GM21423 (cell line): ENCODE measurements at regions not wholly inside any gene's neighbourhood (a gene's known extent, or its start where the extent isn't known, plus 50 kb on each side); places are given as distances from the start of the nearest gene placed in this dataset.

Experiments used
- ATAC-seq: cut with Tn5 transposase; IDR thresholded peaks from one replicate; pipeline ENCODE4 v1.9.1; 2021; ENCODE audit warnings: mild to moderate bottlenecking, moderate library complexity; ENCODE audit not compliant: unreplicated experiment

DNA sequence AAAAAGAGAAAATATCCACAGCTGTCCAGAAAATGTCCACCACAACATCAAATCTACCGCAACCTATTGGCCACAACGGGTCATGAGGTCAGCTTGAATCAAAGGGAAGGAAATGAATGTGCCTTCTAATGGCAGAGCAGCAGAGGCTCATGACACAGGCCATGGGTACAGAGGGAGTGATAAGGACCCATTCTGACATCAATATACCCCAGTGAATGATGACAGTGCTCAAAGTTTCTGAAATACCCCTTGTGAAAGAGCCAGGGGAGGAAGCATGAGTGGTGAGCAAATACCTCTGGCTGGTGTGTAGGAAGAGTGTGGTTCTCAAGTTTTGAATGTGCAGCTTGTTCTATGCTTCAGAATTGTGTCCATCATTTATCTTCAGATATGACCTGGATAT, 348.2 kb downstream of the IRX1 start:
- no peak for ATAC-seq

DNA sequence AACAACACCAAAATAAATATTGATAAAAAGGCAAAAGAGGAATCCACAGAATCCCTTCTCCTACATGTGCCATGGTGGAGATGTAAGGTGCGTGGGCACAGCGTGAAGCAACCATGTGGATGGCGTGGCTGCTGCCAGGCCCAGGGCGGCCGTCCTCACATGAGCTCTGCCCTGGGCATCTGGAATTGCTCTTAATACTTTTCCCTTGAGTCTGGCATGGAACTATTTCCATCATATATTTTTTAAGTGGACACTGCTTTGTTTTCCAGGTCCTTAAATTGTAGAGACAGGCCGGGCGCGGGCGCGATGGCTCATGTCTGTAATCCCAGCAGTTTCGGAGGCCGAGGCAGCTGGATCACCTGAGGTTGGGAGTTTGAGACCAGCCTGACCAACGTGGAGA, 349.3 kb downstream of the IRX1 start:
- ATAC-seq, result no peak

DNA sequence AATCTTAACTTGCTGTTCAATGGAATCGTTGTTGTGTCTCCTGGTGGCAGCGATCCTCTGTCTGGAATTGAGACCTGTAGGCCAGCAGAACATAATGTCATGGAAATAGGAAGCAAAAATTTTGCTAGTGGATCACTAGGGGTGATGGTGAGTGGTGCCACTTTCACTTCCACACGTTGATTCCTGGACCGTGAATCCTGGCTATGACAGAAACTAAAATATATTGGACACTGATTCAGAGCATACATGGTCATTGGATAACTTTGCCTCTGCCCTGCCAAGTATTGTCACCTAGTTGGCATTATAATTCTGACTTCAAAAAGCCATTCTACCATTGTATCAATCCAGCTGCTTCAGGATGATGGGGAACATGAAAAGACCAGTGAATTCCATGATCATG, 353.2 kb downstream of the IRX1 start:
- no peak for ATAC-seq

DNA sequence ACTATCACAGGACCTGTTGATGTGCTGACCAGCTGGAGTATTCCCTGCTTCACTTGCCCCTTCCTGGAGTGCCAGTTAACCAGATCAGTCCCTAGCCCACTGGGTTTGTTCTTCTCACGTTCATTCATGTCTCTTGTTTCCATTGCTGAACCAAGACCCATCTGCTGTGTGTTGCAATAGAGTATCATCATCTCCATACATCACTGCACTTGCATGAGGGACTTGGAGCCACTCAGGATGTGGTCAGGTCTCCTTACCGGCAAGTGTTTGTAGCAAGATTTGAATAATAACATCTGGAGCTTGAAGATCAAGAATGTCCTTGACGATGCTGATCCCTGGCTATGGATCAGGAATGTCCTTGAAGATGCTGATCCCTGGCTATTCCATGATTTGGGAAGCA, 358.6 kb downstream of the IRX1 start:
- no peak for ATAC-seq

DNA sequence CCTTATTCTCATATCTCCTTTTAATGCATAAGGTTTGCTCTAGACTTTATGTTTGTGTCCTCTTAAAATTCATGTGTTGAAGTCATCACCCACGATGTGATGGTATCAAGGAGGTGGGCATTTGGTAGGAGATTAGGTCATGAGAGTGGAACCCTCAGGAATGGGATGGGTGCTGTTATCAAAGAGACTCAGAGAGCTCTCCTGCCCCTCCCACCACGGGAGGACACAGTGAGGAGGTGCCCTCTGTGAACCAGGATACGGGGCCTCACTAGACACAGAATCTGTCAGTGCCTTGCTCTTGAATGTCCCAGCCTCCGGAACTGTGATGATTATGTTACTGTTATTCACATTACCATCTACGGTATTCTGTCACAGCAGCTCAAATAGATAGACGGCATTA, 359.0 kb downstream of the IRX1 start:
- no peak for ATAC-seq

DNA sequence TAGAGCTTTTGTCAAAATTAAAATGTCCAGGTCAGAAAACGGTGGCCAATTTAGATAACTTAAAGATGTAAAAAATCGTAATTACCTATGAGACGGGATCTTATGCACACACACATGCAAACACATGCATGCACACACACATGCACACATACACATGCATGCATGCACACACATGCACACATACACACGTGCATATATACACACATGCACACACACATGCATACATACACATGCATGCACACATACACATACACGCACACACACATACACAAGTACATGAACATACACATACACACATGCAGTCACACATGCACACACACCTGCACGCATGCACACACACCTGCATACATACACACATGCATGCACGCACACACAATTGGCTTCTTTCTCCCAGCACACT, 362.0 kb downstream of the IRX1 start:
- no peak for ATAC-seq

DNA sequence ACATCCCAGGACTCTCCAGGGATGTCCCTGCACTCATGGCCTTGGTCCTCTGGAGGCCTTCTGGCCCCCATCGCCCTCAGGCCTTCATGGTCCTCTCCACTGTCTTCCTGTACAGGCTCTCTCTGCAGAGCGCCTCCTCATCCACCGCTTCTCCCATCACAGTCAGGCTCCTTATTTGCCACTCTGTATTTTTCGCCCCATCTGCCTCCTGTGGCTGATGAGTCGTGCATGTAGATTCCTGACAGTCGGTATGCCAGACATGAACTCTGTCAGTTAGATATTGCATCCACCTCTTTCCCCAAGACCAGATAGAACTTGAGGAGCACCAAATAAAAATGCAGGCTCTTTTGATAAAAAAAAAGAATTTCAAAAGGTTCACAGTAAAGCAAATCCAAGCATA, 362.8 kb downstream of the IRX1 start:
- ATAC-seq, result no peak

DNA sequence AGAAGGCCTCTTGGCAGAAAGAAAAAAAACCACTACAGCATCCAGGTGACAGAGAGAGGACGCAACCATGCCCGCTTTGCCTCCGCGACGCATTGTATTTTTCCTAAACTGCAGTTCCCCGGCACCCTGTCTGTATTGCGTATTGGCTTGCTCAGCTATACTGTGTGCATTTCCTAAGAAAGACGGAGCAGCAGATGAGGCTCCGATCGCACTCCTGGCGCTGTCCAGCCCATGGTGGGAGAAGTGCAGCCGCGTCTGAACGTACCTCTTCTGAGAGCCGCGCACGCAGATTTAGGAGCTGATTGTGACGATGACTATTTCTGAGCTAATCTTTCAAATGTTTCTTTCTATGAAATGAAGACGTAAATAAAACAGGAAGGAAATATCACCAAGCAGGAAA, 366.5 kb downstream of the IRX1 start:
- ATAC-seq, result no peak

DNA sequence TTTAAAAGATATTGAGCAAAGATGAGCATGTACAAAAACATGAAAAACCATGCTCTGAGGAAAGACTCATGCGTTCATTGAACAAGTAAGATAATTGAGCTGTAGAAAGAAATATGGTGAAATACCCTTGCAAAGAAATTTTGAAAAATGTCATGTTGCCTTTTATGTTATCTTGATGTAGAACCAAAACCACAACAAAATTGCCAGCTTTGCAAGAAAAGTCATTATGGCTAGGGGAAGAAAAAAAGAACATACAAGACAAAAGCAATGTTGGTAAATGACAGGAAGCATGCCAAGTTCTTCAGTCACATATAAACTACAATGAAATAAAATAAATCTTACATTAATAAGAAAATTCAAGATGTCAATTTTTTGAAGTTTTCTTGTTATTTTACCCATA, 368.0 kb downstream of the IRX1 start:
- ATAC-seq, result no peak

DNA sequence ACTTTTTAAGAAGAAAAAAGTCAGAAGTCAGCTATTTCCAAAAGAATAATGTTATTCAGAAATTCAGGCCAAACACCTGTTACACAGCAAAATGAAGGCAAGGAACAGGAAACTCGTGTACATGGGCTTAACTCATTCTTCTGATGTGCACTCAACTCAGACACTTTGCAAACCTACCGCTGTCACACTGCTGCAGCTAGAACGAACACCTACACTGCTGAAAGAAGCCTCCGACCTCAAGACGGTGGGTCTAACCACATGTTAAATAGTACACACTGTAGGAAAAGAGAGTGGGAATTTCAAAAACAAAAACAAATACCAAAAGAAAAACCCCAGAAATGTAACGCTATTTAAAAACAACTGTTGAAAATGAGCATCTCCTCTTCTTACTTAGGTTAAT, 384.5 kb downstream of the IRX1 start:
- no peak for ATAC-seq

DNA sequence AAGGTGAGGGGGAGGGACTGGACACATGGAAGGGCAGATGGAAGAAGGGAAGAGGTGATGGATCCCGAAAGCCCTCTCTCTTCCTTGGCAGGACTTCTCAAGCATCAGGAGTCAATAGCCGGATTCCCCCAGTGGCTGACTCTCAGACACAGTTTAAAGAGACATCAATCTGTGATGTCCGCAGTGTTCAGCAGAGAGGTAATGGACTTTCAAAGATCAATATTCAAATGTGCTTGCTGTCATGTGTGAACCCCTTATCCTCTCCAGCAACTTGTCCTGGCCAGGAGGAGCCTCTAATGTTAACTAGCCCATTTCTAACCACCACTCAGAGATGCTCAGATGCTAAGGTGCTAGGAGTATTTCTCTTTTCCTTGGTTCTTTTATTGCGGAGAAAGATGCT, 392.2 kb downstream of the IRX1 start:
- ATAC-seq, result no peak

DNA sequence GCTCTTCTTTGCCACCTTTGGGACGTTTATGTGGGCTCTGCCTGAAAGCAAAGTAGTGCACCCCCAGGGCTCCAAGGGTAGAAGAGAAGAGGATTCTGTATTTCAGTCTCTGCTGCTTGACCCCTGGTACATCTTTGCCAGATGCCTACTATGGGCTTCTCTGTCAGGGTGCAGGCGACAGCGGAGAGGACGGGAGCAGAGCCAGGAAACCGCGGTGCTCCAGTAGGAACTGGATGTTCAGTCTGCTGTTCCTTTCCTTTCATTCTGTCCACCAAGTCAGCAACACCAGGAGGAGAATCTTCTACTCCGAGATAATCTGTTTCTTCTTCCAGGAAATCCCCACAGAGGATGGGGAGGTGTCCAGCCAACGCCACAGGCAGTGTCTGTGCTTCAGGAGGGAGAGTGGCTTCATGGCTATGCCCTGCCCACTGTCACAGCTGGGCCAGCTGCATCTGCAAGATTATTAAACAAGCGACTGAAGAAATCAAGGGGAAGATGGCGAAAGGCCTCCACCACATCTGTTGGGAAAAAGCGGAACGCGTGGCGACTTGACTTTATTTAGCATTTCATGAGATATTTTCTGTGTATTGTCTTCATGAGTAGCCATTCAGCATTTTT, 398.3 kb downstream of the IRX1 start:
- no peak for ATAC-seq

DNA sequence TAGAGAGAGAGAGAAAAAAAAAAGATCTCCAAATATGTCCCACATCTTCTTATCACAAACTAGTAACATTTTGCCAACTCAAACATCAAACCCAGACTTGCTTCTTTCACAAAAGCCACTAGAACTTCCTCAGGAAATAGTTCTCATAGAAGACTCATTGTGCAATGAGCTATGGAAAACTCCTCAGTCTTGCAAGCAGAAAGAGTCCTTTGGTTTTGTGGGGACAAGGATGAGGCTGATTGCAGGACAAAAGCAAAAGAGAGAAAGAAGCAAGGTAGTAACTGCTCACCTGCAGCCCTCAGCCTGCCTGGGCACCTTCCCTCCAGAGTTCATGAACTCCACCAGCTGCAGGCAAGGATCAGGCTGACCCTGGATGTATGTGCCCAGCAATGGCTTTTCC, 399.0 kb downstream of the IRX1 start:
- ATAC-seq, result no peak

DNA sequence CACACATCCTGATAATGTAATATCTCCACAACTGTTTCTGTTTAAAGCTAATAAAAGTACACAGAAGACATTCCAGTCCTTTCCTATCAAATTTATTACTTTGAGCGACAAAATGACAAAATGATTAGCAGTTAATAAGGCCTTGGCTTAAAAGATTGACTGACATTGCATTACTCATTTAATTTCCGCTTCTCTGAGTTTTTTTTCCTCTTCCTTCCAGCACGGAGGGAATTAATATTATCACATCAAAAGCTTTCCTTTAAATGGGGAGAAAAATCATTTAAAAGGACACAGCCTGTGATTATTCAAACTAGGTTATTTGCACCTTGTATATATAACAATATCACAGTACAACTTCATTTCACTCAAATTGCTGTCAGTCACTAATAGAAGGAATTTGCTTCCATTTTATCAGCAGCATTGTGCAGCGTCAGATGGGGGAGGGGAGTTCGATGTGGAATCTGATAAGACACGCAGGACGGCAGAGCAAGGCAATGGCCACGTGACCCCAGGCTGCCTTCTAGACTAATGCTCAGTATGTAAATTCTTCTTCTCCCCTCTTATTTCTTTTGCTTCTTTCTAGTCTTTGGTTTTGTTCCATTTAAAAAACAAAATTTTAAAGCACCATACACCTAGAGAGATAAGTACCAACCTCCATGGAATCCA, 400.5 kb downstream of the IRX1 start:
- ATAC-seq, result no peak

DNA sequence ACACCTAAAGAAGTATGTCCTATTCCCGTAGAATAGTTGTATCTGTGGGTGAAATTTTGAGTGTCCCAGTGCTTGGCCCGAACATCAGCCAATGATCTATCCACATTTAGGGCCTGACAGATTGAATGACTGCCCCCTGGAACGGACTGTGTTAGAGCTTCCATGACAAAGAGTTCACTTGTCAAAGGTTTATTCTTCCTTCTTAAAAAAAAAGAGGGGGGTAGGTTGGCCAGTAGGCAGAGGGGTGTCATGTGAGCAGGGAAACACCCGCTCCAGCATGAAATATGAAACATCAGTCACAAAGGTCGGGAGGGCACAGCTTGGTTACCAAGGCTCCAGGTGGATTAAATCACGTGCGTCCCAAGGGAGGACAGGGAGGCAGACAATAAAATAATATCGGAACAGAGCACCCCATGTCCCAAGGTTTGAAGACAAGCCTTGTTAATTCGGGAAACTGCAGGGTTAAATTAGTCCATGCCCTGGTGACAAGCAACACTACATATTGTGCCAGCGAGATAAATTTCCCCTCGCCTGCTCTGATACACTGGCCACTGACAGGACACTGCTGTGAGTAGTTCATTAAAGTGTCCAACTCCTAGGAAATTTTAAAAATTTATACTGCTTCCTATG, 401.2 kb downstream of the IRX1 start:
- no peak for ATAC-seq

DNA sequence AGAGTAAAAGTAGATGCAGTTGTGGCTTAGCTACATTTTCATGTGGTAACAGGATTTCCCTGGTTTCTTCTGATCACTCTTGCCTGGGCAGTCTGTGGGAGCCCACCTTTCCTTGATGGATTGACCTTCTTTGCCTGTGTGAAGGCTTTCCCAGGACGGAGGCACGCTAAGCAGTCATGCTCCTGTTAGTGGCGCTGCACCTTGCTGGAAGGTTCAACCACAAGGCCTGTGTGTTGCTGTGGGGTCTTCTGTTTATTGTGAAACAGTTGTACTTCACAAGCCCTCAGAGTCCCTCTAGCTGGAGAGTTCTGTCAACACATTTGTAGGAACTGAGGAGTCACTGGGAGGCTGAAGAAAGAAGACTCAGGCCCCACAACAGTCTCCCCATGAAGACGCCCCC, 402.0 kb downstream of the IRX1 start:
- ATAC-seq, result no peak

DNA sequence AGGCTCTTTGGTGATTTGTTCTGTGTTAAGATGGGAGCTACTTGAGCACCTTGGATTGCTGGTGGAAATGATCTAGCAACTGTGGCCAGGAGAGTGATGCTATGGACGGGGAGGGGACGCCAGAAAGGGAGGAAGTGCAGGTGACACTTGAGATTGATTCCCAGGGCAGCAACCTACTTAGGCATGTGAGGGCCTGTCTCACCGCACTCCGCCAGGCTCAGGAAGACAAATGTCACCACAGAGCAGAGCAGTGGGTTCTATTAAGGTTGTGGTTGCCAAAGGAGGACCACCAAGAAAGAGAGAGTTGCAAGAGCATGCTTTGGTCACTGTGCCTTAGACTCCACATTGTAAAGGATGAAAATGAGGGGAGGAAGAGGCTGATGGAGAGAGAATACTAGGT, 404.3 kb downstream of the IRX1 start:
- ATAC-seq, result no peak

DNA sequence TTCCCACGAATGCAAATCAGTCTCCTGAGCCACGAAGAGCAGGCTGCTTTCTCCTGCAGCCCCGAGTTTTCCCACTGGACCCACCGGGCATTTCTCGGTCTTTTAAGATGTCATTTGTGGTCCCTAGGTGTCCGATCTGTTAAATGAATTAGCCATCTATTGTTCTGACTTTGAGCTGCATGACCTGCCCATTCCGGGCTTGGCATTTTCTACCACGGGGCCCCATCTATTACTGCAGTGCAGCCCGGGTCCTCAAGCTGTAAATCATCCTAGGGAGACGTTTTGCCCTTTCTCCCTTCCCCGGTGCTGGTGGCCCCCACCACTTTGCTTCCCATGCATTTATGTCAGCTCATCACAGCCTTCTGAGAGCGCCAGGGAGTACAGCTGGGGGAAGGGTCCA, 405.4 kb downstream of the IRX1 start:
- ATAC-seq, result no peak

DNA sequence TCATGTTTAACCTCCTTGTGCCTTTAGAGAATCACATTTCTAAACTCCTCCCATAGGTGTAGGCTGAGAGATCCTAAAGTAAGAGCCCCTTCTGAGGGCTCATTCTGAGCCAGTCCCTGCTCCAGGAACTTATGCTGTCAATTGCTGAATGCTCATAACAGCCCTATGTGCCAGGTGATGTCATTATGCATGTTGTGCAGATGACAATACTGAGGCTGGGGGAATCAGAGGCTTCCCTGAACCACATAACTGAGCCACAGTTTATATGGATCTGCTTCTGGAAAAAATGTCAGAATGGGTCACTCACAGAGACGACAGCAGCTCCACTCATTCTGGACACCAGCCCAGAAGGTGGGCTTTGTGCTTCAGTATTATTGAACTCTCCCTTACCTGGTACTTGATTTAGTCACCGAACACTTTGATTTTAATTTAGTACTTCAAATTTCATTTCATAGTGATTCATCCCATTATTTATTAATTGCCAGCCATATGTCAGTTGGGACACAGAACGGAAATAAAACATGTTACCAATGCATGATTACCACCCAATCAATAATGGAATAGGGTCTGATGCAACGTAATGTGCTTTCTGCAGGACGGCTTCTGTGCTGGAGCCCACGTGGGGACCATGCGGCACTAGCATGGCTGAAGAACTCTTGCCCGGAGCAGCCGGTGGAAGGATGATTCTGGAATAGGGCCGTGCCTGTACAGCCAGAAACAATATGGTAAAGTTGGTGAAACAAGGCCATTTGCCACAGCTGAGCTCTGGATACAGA, 406.3 kb downstream of the IRX1 start:
- ATAC-seq, result no peak

DNA sequence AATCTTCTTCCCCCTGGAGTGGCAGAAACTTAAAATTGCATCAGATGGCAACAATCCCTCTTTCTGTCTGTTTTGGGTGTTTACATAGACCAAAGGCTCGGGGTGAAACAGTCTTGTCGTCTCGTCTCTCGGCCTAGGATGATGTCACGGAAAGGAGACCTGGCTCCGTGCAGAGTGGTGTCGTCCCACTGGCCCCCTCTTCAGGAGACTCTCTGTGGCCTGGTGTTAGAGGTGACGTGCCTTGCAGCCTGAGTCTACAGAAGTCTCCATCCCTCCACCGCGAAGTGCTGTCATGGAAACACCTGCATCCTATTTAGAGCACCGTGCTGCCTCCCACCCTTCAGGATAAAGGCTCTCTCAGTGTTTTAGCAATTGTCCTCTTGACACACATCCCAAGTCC, 409.7 kb downstream of the IRX1 start:
- no peak for ATAC-seq

DNA sequence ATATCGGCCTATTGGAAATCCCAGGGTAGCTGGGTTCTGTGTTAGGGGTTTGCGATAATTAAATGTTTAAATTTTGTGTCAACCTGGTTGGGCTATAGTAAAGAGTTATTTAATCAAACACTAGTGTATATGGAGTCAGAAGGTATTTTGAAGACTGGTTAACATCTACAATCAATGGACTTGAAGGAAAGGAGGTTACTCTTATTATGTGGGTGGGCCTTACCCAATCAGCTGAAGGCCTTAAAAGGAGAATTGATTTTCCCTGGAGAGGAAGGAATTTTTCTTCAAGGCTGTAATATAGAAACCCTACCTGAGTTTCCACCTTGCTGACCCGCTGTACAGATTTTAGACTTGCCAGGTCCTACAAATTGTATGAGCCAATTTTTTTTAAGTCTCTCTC, 411.4 kb downstream of the IRX1 start:
- no peak for ATAC-seq

DNA sequence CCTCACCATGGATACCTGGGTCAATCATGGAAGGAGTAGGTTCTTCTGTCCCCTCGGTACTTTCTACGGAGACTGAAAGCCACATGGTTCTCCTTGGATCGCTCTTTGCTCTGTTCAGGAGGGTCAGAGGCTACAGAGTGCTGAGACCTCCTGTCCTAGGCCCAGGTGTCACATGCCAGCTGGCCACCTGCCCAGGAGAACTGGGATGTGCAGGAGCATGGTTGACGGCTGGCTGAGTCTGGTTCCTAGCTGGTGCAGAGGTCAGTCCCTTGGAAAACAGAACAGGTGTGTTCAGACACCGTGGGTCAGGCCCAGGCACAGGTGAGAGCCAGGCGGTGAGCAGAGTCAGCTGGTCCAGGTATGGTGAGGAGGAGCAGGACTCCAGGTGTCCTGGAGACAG, 416.3 kb downstream of the IRX1 start:
- no peak for ATAC-seq
